NCI-H2227 treated with DMSO at 0.1 percent for 48 hours (cell line): ENCODE measurements at regions not wholly inside any gene's neighbourhood (a gene's known extent, or its start where the extent isn't known, plus 50 kb on each side); places are given as distances from the start of the nearest gene placed in this dataset.
"Not testable (repeated sequence)": the region's sequence is repeated elsewhere in the genome, so short reads cannot be mapped to it uniquely, and the experiment has no call there.

Experiments
- DNase-seq: peaks from one replicate; lab custom pipeline; 2025; lab: John Stamatoyannopoulos, UW

- DNase-seq: no peak
Measured at GRCh38 chr4:77446601-77447000, 159.0 kb upstream of the CXCL13 start.

GRCh38 chr4:77449171-77449570, 156.4 kb upstream of the CXCL13 start:
- DNase-seq: no peak

DNA sequence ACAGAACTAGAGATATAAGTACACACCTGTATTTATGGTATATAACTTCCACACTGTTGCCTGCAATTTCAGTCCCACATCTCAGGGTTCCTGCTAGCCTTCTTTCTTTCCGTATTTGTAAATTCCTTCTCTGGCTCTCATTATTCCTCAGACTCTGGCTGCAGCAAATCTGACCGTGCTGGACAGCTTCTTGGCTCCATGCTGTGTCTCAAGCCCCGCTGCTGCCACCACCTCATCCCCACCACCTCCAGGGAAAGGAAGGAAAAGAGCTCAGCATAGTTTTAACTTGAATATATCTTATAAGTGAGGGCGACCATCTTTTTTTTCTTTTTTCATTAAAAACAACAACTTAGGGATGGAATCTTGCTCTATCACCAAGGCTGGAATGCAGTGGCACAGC, 155.6 kb upstream of the CXCL13 start:
- DNase-seq: no peak

GRCh38 chr4:77451530-77451929, 154.1 kb upstream of the CXCL13 start:
- DNase-seq: no peak

DNA sequence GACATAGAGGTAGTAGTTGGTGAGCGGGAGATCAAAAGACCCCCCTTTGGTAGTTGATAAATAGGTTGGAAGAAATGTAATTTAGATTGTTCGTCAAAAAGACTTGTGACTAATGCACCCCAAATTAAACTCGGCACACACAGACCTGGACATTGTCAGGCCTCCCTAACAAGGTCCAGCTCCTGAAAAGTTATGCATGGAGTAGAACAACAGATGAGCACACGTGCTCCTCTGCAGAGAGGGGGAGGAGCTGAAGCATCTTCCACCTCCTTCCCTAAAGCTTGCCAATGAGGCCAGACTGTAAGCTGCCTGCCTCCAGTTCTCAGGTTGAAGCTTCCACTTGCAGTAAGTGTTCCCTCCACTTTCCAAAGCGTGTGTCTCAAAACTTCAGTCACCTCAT, 153.5 kb upstream of the CXCL13 start:
- DNase-seq: not testable (repeated sequence)

DNA sequence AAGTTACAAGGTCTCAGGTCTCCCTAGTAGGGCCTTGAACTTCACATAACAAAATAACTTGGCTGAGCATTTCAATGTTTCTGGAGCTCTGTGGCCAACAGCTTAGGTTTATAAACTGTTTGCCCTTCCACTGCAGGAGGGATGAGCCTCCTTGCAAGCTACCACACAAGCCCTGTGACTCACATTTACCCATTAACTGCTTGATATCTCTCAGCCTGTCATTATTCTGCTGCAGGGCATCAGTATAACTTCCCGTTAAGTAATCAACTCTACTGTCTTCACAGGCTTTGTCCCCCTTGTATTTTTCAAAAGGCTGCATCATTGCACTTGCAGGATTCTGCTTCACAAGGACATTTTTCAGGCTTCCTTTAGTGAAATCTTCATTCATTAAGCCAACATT, 151.7 kb upstream of the CXCL13 start:
- DNase-seq: no peak

DNA sequence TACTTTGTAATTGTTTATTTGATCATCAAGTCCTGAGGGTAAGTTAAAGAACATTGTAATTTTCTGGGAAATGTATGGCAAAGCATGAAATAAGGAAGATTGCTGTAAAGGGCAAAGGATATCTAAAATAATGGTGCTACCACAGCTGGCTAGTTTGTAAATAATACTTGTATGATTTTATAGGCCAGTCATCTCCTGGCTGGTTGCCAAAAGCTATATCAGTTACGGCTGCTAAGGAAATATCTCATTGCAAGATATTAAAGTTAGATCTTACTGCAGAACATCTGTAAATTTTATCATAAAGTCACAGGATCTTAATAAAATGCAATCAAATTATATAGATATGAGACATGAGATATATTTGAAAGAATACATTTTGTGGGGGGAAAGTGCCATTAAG, 150.8 kb upstream of the CXCL13 start:
- DNase-seq: no peak

GRCh38 chr4:77464100-77464499, 141.5 kb upstream of the CXCL13 start:
- not testable (repeated sequence) for DNase-seq

DNA sequence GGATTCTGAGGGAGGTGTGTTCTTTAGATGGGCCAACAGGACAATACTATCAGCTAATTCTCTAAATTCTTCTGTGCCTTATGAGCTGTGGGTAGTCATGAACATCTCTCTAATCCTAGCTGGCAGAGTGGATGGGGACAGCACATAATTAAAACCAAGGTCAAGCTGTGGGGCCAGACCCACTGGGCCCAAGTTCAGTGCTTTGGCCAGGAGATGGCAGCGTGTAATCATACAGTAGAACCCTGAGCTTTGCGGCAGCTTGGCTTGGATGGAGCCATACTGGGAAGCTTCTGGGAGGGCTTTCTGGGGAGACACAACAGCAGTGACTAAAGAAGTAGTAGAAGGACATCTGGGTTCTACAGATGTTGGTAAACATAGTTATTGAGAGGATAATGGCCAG, 140.3 kb upstream of the CXCL13 start:
- DNase-seq: no peak

GRCh38 chr4:77466430-77466829, 139.2 kb upstream of the CXCL13 start:
- DNase-seq: no peak

DNA sequence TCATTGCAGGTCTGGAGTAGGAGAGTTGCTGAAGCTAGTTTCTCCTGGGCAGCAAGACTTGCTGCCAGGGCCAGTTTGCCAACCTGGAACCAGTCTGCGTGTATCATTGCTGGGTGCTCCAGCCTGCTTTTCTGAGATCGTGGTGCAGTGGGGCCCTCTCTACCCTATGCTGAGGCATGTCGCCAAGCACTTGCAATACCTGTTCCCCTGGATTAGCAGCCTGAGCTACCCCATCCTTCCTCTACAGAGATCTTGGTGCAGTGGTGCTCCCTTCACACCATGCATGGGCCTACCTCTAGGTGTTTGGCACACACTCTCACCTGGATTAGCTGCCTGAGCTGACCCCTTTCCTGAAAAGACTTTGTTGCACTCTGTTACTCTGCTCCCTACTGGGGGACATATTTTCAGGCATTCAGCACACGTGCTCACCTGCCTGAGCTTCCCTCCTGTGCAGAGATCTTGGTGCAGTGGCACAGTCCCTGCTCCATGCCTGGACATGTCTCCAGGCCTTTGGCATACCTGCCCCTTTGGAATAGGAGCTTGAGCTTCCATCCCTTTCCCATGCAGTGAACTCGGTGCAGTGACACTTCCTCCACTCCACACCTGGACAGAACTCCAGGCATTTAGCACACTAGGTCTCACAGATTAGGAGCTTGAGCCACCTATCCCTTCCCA, 133.7 kb upstream of the CXCL13 start:
- DNase-seq: no peak

DNA sequence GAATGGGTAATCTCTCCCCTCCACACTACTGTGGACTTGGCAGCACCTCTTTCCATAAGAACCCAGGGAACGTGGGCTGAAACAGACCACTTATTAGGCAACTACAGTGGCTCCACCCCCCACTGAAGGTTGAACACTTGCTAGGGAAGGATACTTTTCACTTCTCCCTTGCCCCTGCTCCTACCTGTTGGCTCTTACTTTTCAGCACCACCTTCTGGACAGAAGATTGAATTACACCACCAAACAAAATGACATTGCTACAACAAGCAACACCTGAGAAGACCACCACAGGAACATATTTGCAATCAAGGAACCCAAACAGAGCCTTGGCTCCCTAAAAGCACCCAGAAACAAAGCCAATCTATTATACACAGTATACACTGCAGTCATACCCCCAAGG, 132.1 kb upstream of the CXCL13 start:
- no peak for DNase-seq

GRCh38 chr4:77481856-77482255, 123.8 kb upstream of the CXCL13 start:
- no peak for DNase-seq

- no peak for DNase-seq
Measured at GRCh38 chr4:77488882-77489281, 116.7 kb upstream of the CXCL13 start.

GRCh38 chr4:77493120-77493752, 112.4 kb upstream of the CXCL13 start:
- DNase-seq: no peak

DNA sequence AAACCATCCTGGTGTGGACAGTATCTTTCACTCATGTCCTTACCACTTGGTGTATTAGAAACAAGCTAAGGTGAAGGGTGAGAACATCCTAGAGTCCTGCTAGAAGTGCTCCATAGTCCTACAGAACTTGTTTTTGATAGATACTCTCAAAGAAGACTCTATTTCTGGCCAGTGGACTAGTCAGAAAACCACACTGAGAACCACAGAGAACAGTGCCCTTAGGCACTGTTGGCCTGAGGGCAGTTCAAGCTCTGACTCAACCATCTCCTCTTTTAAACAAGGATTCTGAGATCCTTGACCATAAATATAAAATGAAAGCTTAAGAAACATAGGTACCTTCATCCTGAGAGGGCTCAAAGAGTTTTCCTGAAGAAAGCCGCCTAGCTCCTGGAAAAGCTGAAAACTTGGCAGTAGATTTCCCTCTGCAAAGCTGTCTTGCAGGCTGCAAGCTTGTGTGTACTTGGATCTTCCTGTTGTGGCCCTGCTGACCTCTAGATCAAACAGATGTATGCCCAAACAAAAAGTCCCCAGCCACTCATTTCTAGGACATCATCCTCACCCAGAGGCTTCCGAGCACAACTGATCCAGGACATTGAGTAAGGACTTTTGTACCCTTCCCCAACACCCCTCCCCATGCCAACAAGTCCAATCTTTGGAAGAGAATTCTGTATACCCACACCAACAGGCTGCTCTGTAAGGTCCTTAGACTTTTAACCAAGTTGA, 111.6 kb upstream of the CXCL13 start:
- no peak for DNase-seq

GRCh38 chr4:77496457-77496856, 109.2 kb upstream of the CXCL13 start:
- no peak for DNase-seq

GRCh38 chr4:77500801-77501200, 104.8 kb upstream of the CXCL13 start:
- no peak for DNase-seq

DNA sequence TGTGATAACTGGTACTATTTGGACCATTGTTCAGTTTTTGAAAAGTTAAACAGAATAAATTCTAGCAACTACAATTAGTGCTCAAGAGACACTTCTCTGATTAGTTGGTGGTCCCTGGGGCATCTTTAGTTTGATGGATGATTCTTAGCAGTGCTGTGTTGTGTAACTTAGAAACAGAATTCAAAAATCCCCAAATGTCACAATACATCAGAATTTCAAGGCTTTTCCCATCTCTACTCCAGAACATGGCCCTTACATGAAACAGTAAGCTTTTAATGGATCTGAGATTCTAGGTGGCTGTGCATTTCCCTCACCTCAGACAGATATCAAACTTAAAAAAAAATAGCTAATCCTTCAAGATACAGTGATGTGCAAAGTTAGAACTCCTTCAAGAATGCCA, 104.4 kb upstream of the CXCL13 start:
- no peak for DNase-seq

GRCh38 chr4:77501851-77502250, 103.8 kb upstream of the CXCL13 start:
- DNase-seq: no peak

DNA sequence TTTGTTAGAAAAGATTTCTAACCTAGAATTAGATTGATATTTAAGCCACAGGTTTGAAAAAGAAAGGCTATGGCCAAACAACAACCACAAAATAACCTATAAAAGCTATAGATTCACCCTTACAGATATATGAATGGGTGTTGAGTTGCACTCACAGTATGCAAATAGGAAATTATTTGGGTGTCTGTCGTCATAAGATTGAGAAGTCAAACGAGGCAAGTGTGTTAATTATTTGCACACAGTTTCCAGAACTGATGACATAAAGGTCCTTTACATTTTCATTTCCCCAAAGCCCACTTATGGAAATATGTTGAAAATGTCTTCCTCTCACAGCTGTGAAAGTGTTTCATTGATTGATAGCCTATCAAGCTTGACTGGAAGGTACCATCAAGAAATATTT, 101.2 kb upstream of the CXCL13 start:
- no peak for DNase-seq

DNA sequence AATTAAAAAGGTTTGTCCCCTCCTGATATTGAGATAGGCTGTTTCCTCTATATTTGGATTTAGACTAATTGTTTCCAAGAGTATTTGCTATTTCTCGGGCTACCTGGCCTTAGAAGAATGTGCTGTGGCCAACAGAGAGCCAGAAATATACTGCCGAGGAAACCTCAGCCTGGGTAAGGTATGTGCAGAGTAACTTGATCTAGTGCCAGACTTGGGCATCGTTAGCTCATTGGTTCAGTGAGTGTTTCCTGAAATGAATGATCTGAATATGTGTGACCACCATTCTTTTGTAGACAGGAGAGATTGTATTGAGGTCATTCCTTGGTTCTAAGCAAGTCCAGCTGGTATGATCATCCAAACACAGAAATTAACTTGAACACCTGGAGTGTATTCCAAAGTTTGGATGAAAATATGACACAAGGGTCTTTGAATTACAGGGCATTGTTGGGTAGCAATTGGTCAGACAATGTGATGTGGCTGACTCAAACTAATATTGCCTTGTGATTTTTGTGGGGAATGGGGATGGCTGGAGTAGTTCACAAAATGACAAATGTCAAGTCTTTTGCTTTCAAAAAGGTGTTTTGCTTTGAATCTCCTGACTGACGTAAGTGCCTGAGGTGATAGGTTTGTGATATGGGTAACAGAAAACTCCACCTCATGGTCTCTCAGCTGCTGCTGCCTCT, 100.2 kb upstream of the CXCL13 start:
- DNase-seq: no peak

GRCh38 chr4:77505958-77506319, 99.7 kb upstream of the CXCL13 start:
- no peak for DNase-seq
